Neural progenitor cell (in vitro differentiated cells): ENCODE measurements at regions not wholly inside any gene's neighbourhood (a gene's known extent, or its start where the extent isn't known, plus 50 kb on each side); places are given as distances from the start of the nearest gene placed in this dataset.

Experiments used
- DNase-seq: peaks from one replicate; pipeline ENCODE4 v3.0.0-alpha.2; 2016; ENCODE audit warnings: low spot score
- H2AFZ ChIP-seq: fragments of 200-600 bp; sonication (generic); replicated peaks from 2 replicates; pipeline ENCODE4 v1.6.1; 2016; ENCODE audit warnings: antibody characterized with exemption
- H3F3A ChIP-seq: fragments of 200-600 bp; sonication (generic); 2 replicates; pipeline ENCODE4 v1.6.1; 2016; ENCODE audit warnings: antibody characterized with exemption, low read depth
- H3K27ac ChIP-seq: fragments of 200-600 bp; sonication (generic); 2 replicates; pipeline ENCODE4 v1.5.1; 2016; ENCODE audit warnings: mild to moderate bottlenecking
- H3K27me3 ChIP-seq: fragments of 200-600 bp; sonication (generic); 2 replicates; pipeline ENCODE4 v1.6.1; 2016; ENCODE audit warnings: mild to moderate bottlenecking, moderate library complexity
- H3K36me3 ChIP-seq: fragments of 200-600 bp; sonication (generic); 2 replicates; pipeline ENCODE4 v1.5.1; 2016
- H3K4me1 ChIP-seq: fragments of 200-600 bp; sonication (generic); 2 replicates; pipeline ENCODE4 v1.6.1; 2016; ENCODE audit warnings: mixed run types
- H3K4me2 ChIP-seq: fragments of 200-600 bp; sonication (generic); 2 replicates; pipeline ENCODE4 v1.6.1; 2016
- H3K4me3 ChIP-seq: fragments of 200-600 bp; sonication (generic); 2 replicates; pipeline ENCODE4 v1.5.1; 2016
- H3K79me2 ChIP-seq: fragments of 200-600 bp; sonication (generic); 2 replicates; pipeline ENCODE4 v1.6.1; 2016; ENCODE audit warnings: low read depth
- H3K9ac ChIP-seq: fragments of 200-600 bp; sonication (generic); 2 replicates; pipeline ENCODE4 v1.6.1; 2016
- H3K9me3 ChIP-seq: fragments of 200-600 bp; sonication (generic); 2 replicates; pipeline ENCODE4 v1.5.1; 2016; ENCODE audit warnings: low read depth
- H4K20me1 ChIP-seq: fragments of 200-600 bp; sonication (generic); 2 replicates; pipeline ENCODE4 v1.6.1; 2016; ENCODE audit warnings: low read depth
- H3K27ac Mint-ChIP-seq: 3 replicates; pipeline ENCODE4 v1.8.0; 2021; ENCODE audit warnings: mixed read lengths
- H3K27me3 Mint-ChIP-seq: 2 replicates; pipeline ENCODE4 v1.8.0; 2022; ENCODE audit warnings: low read depth, mild to moderate bottlenecking, inconsistent platforms, moderate library complexity, mixed read lengths; ENCODE audit not compliant: insufficient read depth
- H3K36me3 Mint-ChIP-seq: 3 replicates; pipeline ENCODE4 v1.8.0; 2021; ENCODE audit warnings: mixed read lengths
- H3K4me1 Mint-ChIP-seq: 3 replicates; pipeline ENCODE4 v1.8.0; 2021; ENCODE audit warnings: mixed read lengths
- H3K4me3 Mint-ChIP-seq: 3 replicates; pipeline ENCODE4 v1.8.0; 2021; ENCODE audit warnings: mild to moderate bottlenecking, moderate library complexity, mixed read lengths
- H3K9me3 Mint-ChIP-seq: 3 replicates; pipeline ENCODE4 v1.8.0; 2020; ENCODE audit warnings: mixed read lengths
- CTCF ChIP-seq: fragments of 200-600 bp; sonication (generic); IDR thresholded peaks from 2 replicates; pipeline ENCODE4 v1.5.1; 2017; ENCODE audit warnings: antibody characterized with exemption, mild to moderate bottlenecking
- EZH2 ChIP-seq: fragments of 200-600 bp; sonication (generic); IDR thresholded peaks from 2 replicates; pipeline ENCODE4 v1.6.1; 2017; ENCODE audit warnings: antibody characterized with exemption, mild to moderate bottlenecking, moderate library complexity
- EZH2phosphoT487 ChIP-seq: fragments of 200-600 bp; sonication (generic); IDR thresholded peaks from 2 replicates; pipeline ENCODE4 v1.6.1; 2017; ENCODE audit warnings: antibody characterized with exemption

DNA sequence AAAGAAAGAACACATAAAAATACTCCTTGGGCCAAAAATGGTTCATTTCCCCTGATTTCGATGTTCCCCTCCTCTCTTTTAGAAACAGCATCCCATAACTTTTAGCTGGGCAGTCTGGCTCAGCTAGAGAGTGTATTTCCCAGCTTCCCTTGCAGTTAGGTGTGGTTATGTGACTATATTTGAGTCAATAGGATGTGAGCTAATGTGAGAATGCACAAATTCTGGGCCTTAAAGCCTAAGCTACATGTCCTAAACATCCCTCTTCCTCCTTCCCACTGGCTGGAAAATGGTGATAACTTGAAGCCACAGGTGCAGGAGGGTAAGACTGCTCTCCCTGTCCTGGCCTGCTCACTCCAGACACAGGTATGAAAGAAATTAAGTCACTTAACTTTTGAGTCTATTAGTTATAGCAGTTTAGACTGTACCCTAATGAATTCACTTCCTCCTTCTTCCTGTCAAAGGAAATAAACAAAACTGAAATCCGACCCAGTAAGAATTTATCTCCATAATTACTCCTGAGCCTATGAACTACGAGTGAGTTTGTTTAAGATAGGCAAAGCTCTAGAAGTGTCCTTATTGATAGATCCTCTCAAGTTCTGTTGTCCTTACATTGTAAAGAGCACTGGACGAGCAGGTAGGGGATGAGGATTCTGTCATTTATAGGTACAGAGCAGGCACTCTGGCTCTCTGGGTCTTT is 177.6 kb downstream of the MTX2 start:
- Histone ChIP-seq H3F3A (no peaks in the 10 kb centered on the region), H3K4me3 (no peak overlapping the region), H3K9me3 (no peaks in the 10 kb centered on the region), H3K4me1 (no peaks in the 10 kb centered on the region), H3K36me3 (no peaks in the 10 kb centered on the region), H2AFZ (no peak overlapping the region), H3K4me2 (no peak overlapping the region), H3K27me3 (no peaks in the 10 kb centered on the region), H3K27ac (no peak overlapping the region), H4K20me1 (no peaks in the 10 kb centered on the region), H3K9ac (no peak overlapping the region), H3K79me2 (no peaks in the 10 kb centered on the region)
- TF ChIP-seq CTCF (no peak), EZH2phosphoT487 (no peak), EZH2 (no peak)
- Mint-ChIP-seq H3K4me1 (no peaks in the 10 kb centered on the region), H3K27ac (no peak overlapping the region), H3K36me3 (no peaks in the 10 kb centered on the region), H3K4me3 (no peak overlapping the region), H3K9me3 (peaks cover under 1% of the 10 kb centered on the region), H3K27me3 (no peaks in the 10 kb centered on the region)
- no peak for DNase-seq

- no peak overlapping the region for H3K4me3 Mint-ChIP-seq
- no peaks in the 10 kb centered on the region for H3K79me2 ChIP-seq
- no peak overlapping the region for H2AFZ ChIP-seq
- H3K36me3 Mint-ChIP-seq: no peaks in the 10 kb centered on the region
- H3K9me3 Mint-ChIP-seq: peaks cover 3% of the 10 kb centered on the region
- no peaks in the 10 kb centered on the region for H3F3A ChIP-seq
- no peak overlapping the region for H3K4me2 ChIP-seq
- H3K4me1 Mint-ChIP-seq: no peaks in the 10 kb centered on the region
- no peak for TF ChIP-seq EZH2phosphoT487
- TF ChIP-seq CTCF: no peak
- no peak for TF ChIP-seq EZH2
- H3K36me3 ChIP-seq: no peaks in the 10 kb centered on the region
- no peak overlapping the region for H3K27ac Mint-ChIP-seq
- no peaks in the 10 kb centered on the region for H4K20me1 ChIP-seq
- no peaks in the 10 kb centered on the region for H3K27me3 Mint-ChIP-seq
- H3K9me3 ChIP-seq: no peaks in the 10 kb centered on the region
- H3K27me3 ChIP-seq: no peaks in the 10 kb centered on the region
- DNase-seq: no peak
- H3K4me3 ChIP-seq: no peak overlapping the region
- no peaks in the 10 kb centered on the region for H3K4me1 ChIP-seq
- H3K27ac ChIP-seq: no peak overlapping the region
- H3K9ac ChIP-seq: no peak overlapping the region
These were observed 178.4 kb downstream of the MTX2 start for GRCh38 chr2:176447616-176448015.

DNA sequence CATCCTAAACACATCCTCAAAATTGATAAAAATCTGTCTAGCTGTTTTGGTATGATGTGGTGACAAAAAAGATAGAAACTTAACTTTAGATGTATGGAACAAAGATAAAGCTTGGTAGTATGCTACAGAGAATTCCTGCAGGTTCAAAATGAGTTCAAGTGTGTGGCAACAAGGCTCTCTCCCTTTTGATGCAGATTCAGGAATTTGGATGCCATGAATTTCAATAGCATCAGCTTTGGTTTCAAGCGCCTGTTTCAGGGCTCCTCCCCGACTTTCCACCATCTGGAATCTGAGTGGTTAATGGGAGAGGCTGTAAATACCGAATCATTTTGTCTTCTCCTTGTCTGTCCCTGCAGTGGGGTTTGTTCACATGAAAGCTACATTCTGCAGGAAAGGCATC is 180.6 kb downstream of the MTX2 start:
- Mint-ChIP-seq H3K36me3 (no peaks in the 10 kb centered on the region), H3K9me3 (peaks cover 3% of the 10 kb centered on the region), H3K4me3 (no peak overlapping the region), H3K4me1 (peaks cover 2% of the 10 kb centered on the region), H3K27me3 (no peaks in the 10 kb centered on the region), H3K27ac (no peak overlapping the region)
- peak; percentile 10 for DNase-seq
- no peaks in the 10 kb centered on the region for H3K9me3 ChIP-seq
- H3F3A ChIP-seq: no peaks in the 10 kb centered on the region
- no peaks in the 10 kb centered on the region for H3K27me3 ChIP-seq
- H3K36me3 ChIP-seq: no peaks in the 10 kb centered on the region
- no peak overlapping the region for H3K27ac ChIP-seq
- TF ChIP-seq EZH2phosphoT487 (no peak), EZH2 (no peak), CTCF (no peak)
- no peak overlapping the region for H3K9ac ChIP-seq
- no peak overlapping the region for H3K4me2 ChIP-seq
- no peak overlapping the region for H3K4me3 ChIP-seq
- H2AFZ ChIP-seq: peak overlapping the region; percentile 32
- no peaks in the 10 kb centered on the region for H4K20me1 ChIP-seq
- no peaks in the 10 kb centered on the region for H3K4me1 ChIP-seq
- H3K79me2 ChIP-seq: no peaks in the 10 kb centered on the region
